T-cell (primary cell): ENCODE measurements at regions not wholly inside any gene's neighbourhood (a gene's known extent, or its start where the extent isn't known, plus 50 kb on each side); places are given as distances from the start of the nearest gene placed in this dataset.

Source experiments
- ATAC-seq, 4 experiments: fragments of 200-7000 bp in 3 of 4; fragments of 150-1000 bp in 1 of 4; cut with Tn5 transposase; replicated peaks in 1 of 4; 1 replicate in 3 of 4; 2 replicates in 1 of 4; pipeline ENCODE4 v1.10.0; 2021; ENCODE audit warnings: moderate library complexity in 3 of 4, mild to moderate bottlenecking in 2 of 4, moderate number of reproducible peaks in 1 of 4
- CTCF ChIA-PET, 2 donors: fragments of 300-600 bp; sonication (Branson Sonifier 250); formaldehyde crosslinking; loops; one replicate each; lab custom pipeline; 2022; ENCODE audit warnings: antibody characterized with exemption in 2 of 2; lab: Charles Lee
- POLR2A ChIA-PET, 2 donors: fragments of 300-600 bp; sonication (Branson Sonifier 250); formaldehyde crosslinking; loops; one replicate each; lab custom pipeline; 2022; ENCODE audit warnings: antibody characterized with exemption in 2 of 2; lab: Charles Lee
- DNase-seq, 35 experiments: peaks; one replicate each; pipeline versions ENCODE4 v3.0.0 to v3.0.0-alpha.2; 2013 to 2023
- H3K27ac ChIP-seq: one replicate; pipeline ENCODE4 v1.5.1; 2013; ENCODE audit warnings: low read length
- H3K27me3 ChIP-seq, 2 experiments: replicated peaks in 1 of 2; 1 replicate in 1 of 2; 2 replicates in 1 of 2; pipeline versions ENCODE4 v1.6.1 to v1.7.0; 2013; ENCODE audit warnings: low read length in 1 of 2, mixed read lengths in 1 of 2; ENCODE audit not compliant: control insufficient read depth in 2 of 2, insufficient read depth in 2 of 2; ENCODE audit errors: extremely low read depth in 1 of 2
- H3K36me3 ChIP-seq, 2 donors: 1 replicate in 1 of 2; 2 replicates in 1 of 2; pipeline versions ENCODE4 v1.6.1 to v1.7.0; 2013; ENCODE audit warnings: low read length in 1 of 2; ENCODE audit not compliant: control insufficient read depth in 2 of 2, insufficient read depth in 1 of 2; ENCODE audit errors: extremely low read depth in 1 of 2
- H3K4me1 ChIP-seq, 2 experiments: 1 replicate in 1 of 2; 2 replicates in 1 of 2; pipeline versions ENCODE4 v1.6.1 to v1.7.0; 2013; ENCODE audit warnings: low read length in 2 of 2, mixed read lengths in 1 of 2; ENCODE audit not compliant: insufficient read depth in 2 of 2, control insufficient read depth in 1 of 2; ENCODE audit errors: extremely low read depth in 1 of 2
- H3K4me3 ChIP-seq, 2 donors: 1 replicate in 1 of 2; 2 replicates in 1 of 2; pipeline versions ENCODE4 v1.5.1 to v1.7.0; 2013; ENCODE audit warnings: mild to moderate bottlenecking in 2 of 2, low read length in 1 of 2, moderate library complexity in 1 of 2; ENCODE audit not compliant: control insufficient read depth in 1 of 2; ENCODE audit errors: extremely low read depth in 1 of 2
- H3K9me3 ChIP-seq: 2 replicates; pipeline ENCODE4 v1.7.0; 2013
- H3K27ac Mint-ChIP-seq, 2 donors: one replicate each; pipeline ENCODE4 v1.8.0; 2020 to 2021; ENCODE audit warnings: mild to moderate bottlenecking in 2 of 2, mixed read lengths in 2 of 2
- H3K27me3 Mint-ChIP-seq, 2 donors: one replicate each; pipeline ENCODE4 v1.8.0; 2021 to 2022; ENCODE audit warnings: mixed read lengths in 2 of 2
- H3K36me3 Mint-ChIP-seq: one replicate; pipeline ENCODE4 v1.8.0; 2021; ENCODE audit warnings: mixed read lengths
- H3K4me1 Mint-ChIP-seq, 3 donors: one replicate each; pipeline ENCODE4 v1.8.0; 2020 to 2022; ENCODE audit warnings: mixed read lengths in 3 of 3, mild to moderate bottlenecking in 1 of 3
- H3K4me3 Mint-ChIP-seq, 3 donors: one replicate each; pipeline ENCODE4 v1.8.0; 2020 to 2022; ENCODE audit warnings: mild to moderate bottlenecking in 3 of 3, mixed read lengths in 3 of 3, moderate library complexity in 3 of 3
- H3K9me3 Mint-ChIP-seq, 3 donors: one replicate each; pipeline ENCODE4 v1.8.0; 2020 to 2022; ENCODE audit warnings: mixed read lengths in 3 of 3
- WGBS: methylation state at CpG from one replicate; pipeline ENCODE4 v1.1.5; 2013; ENCODE audit warnings: missing lambda C conversion rate; ENCODE audit not compliant: insufficient coverage; 5-methylcytosine and 5-hydroxymethylcytosine counted together

- Histone ChIP-seq H3K27ac (no peak overlapping the region), H3K4me1 (no peaks in the 10 kb centered on the region), H3K36me3 (no peaks in the 10 kb centered on the region), H3K9me3 (no peaks in the 10 kb centered on the region), H3K4me3 (no peak overlapping the region), H3K27me3 (peaks cover 0 to 4% of the 10 kb centered on the region in 2 experiments)
- Mint-ChIP-seq H3K36me3 (no peaks in the 10 kb centered on the region), H3K9me3 (peaks cover 0 to 3% (median 0%) of the 10 kb centered on the region in 3 donors), H3K27ac (no peak overlapping the region), H3K27me3 (peaks cover 0 to 3% of the 10 kb centered on the region in 2 donors), H3K4me3 (no peak overlapping the region), H3K4me1 (no peaks in the 10 kb centered on the region)
- POLR2A ChIA-PET, result no interaction called here
- ATAC-seq (no peak), DNase-seq (no peak)
- 90% methylated on average over 13 of the region's 17 CpGs for WGBS
- CTCF ChIA-PET, result no interaction called here
These were observed 371.6 kb upstream of the MKI67 start for GRCh38 chr10:128497660-128498377.

GRCh38 chr10:128498378-128498730, 372.1 kb upstream of the MKI67 start:
- no peaks in the 10 kb centered on the region for H3K9me3 ChIP-seq
- no peak overlapping the region for H3K4me3 Mint-ChIP-seq
- CTCF ChIA-PET, result no interaction called here

GRCh38 chr10:128498746-128499145, 372.5 kb upstream of the MKI67 start:
- Mint-ChIP-seq H3K27me3 (peaks cover 0 to 7% of the 10 kb centered on the region in 2 donors), H3K36me3 (no peaks in the 10 kb centered on the region), H3K4me1 (no peaks in the 10 kb centered on the region), H3K27ac (no peak overlapping the region), H3K9me3 (no peaks in the 10 kb centered on the region), H3K4me3 (no peak overlapping the region)
- H3K9me3 ChIP-seq, result no peaks in the 10 kb centered on the region
- H3K4me3 ChIP-seq, result no peak overlapping the region
- CTCF ChIA-PET, result no interaction called here
- H3K27ac ChIP-seq, result no peak overlapping the region
- no peaks in the 10 kb centered on the region for H3K36me3 ChIP-seq
- WGBS, result 79% methylated on average over 4 of the region's 5 CpGs
- no peaks in the 10 kb centered on the region for H3K4me1 ChIP-seq
- POLR2A ChIA-PET, result no interaction called here
- peaks cover 0 to 4% of the 10 kb centered on the region in 2 experiments for H3K27me3 ChIP-seq
- no peak for DNase-seq
- ATAC-seq, result no peak

More at GRCh38 chr10:128498378-128498730, 372.1 kb upstream of the MKI67 start:
- ATAC-seq (no peak), DNase-seq (no peak)
- H3K36me3 Mint-ChIP-seq, result no peaks in the 10 kb centered on the region
- peaks cover 0 to 4% of the 10 kb centered on the region in 2 donors for H3K27me3 Mint-ChIP-seq
- Histone ChIP-seq H3K4me1 (no peaks in the 10 kb centered on the region), H3K36me3 (no peaks in the 10 kb centered on the region), H3K4me3 (no peak overlapping the region), H3K27ac (no peak overlapping the region), H3K27me3 (peaks cover 0 to 4% of the 10 kb centered on the region in 2 experiments)
- no peaks in the 10 kb centered on the region for H3K9me3 Mint-ChIP-seq
- no peak overlapping the region for H3K27ac Mint-ChIP-seq
- no peaks in the 10 kb centered on the region for H3K4me1 Mint-ChIP-seq
- POLR2A ChIA-PET, result no interaction called here
- WGBS, result 81% methylated on average over 3 of the region's 3 CpGs

- H3K9me3 Mint-ChIP-seq, result no peaks in the 10 kb centered on the region
- POLR2A ChIA-PET, result no interaction called here
- Histone ChIP-seq H3K4me3 (no peak overlapping the region), H3K9me3 (no peaks in the 10 kb centered on the region), H3K36me3 (no peaks in the 10 kb centered on the region), H3K4me1 (no peaks in the 10 kb centered on the region), H3K27ac (no peak overlapping the region), H3K27me3 (peaks cover 0 to 4% of the 10 kb centered on the region in 2 experiments)
- H3K4me1 Mint-ChIP-seq, result no peaks in the 10 kb centered on the region
- no peaks in the 10 kb centered on the region for H3K36me3 Mint-ChIP-seq
- no peak overlapping the region for H3K4me3 Mint-ChIP-seq
- 75% methylated on average over 4 of the region's 13 CpGs for WGBS
- H3K27ac Mint-ChIP-seq, result no peak overlapping the region
- peaks cover 0 to 8% of the 10 kb centered on the region in 2 donors for H3K27me3 Mint-ChIP-seq
- no peak for ATAC-seq
- no peak for DNase-seq
- CTCF ChIA-PET, result no interaction called here
These were observed 373.3 kb upstream of the MKI67 start for GRCh38 chr10:128499486-128499885.

GRCh38 chr10:128499956-128500355, 373.7 kb upstream of the MKI67 start:
- no peaks in the 10 kb centered on the region for H3K36me3 Mint-ChIP-seq
- Histone ChIP-seq H3K27ac (no peak overlapping the region), H3K27me3 (peaks cover 0 to 4% of the 10 kb centered on the region in 2 experiments), H3K4me3 (no peak overlapping the region), H3K36me3 (no peaks in the 10 kb centered on the region), H3K4me1 (no peaks in the 10 kb centered on the region), H3K9me3 (no peaks in the 10 kb centered on the region)
- H3K4me3 Mint-ChIP-seq, result no peak overlapping the region
- WGBS, result 54% methylated on average over 12 of the region's 12 CpGs
- H3K9me3 Mint-ChIP-seq, result no peaks in the 10 kb centered on the region
- DNase-seq (no peak), ATAC-seq (no peak)
- POLR2A ChIA-PET, result no interaction called here
- H3K27ac Mint-ChIP-seq, result no peak overlapping the region
- H3K27me3 Mint-ChIP-seq, result peaks cover 0 to 8% of the 10 kb centered on the region in 2 donors
- CTCF ChIA-PET, result no interaction called here
- H3K4me1 Mint-ChIP-seq, result no peaks in the 10 kb centered on the region

GRCh38 chr10:128500642-128501041, 374.4 kb upstream of the MKI67 start:
- H3K36me3 Mint-ChIP-seq, result no peaks in the 10 kb centered on the region
- peaks cover 0 to 11% of the 10 kb centered on the region in 2 donors for H3K27me3 Mint-ChIP-seq
- no peaks in the 10 kb centered on the region for H3K9me3 ChIP-seq
- DNase-seq (no peak), ATAC-seq (no peak)
- no peaks in the 10 kb centered on the region for H3K4me1 ChIP-seq
- no peak overlapping the region for H3K4me3 ChIP-seq
- no peaks in the 10 kb centered on the region for H3K36me3 ChIP-seq
- H3K27ac ChIP-seq, result no peak overlapping the region
- no peaks in the 10 kb centered on the region for H3K4me1 Mint-ChIP-seq
- no peak overlapping the region for H3K27ac Mint-ChIP-seq
- ChIA-PET POLR2A (no interaction called here), CTCF (interaction anchor here in 1 of 2 donors (0.7 kb wide), 1 partner anchor 19 kb away, joined by 3 read pairs; no protein-coding TSS in a partner anchor)
- H3K4me3 Mint-ChIP-seq, result no peak overlapping the region
- H3K9me3 Mint-ChIP-seq, result no peaks in the 10 kb centered on the region
- H3K27me3 ChIP-seq, result peaks cover 0 to 4% of the 10 kb centered on the region in 2 experiments
- 78% methylated on average over 8 of the region's 18 CpGs for WGBS
